Nephron progenitor cell (in vitro differentiated cells): ENCODE measurements at regions not wholly inside any gene's neighbourhood (a gene's known extent, or its start where the extent isn't known, plus 50 kb on each side); places are given as distances from the start of the nearest gene placed in this dataset.
"Not testable (repeated sequence)": the region's sequence is repeated elsewhere in the genome, so short reads cannot be mapped to it uniquely, and the experiment has no call there.

Experiments used
- DNase-seq: peaks from one replicate; pipeline ENCODE4 v3.0.0; 2021
- H3K27ac Mint-ChIP-seq: 2 replicates; pipeline ENCODE4 v1.8.0; 2021; ENCODE audit warnings: mild to moderate bottlenecking, moderate library complexity, mixed read lengths
- H3K27me3 Mint-ChIP-seq: 2 replicates; pipeline ENCODE4 v1.8.0; 2021; ENCODE audit warnings: mild to moderate bottlenecking, low read depth, mixed read lengths; ENCODE audit not compliant: poor library complexity
- H3K36me3 Mint-ChIP-seq: 2 replicates; pipeline ENCODE4 v1.8.0; 2021; ENCODE audit warnings: low read depth, mixed read lengths
- H3K4me1 Mint-ChIP-seq: 2 replicates; pipeline ENCODE4 v1.8.0; 2021; ENCODE audit warnings: mixed read lengths
- H3K4me3 Mint-ChIP-seq: 2 replicates; pipeline ENCODE4 v1.8.0; 2021; ENCODE audit warnings: mild to moderate bottlenecking, moderate library complexity, mixed read lengths
- H3K9me3 Mint-ChIP-seq: 2 replicates; pipeline ENCODE4 v1.8.0; 2021; ENCODE audit warnings: mild to moderate bottlenecking, moderate library complexity, mixed read lengths
- TF ChIP-seq, protein P1 (sequence below): fragments of 200-600 bp; sonication (generic); IDR thresholded peaks from 2 replicates; pipeline ENCODE4 v1.5.0; 2021; ENCODE audit warnings: antibody characterized with exemption

DNA sequence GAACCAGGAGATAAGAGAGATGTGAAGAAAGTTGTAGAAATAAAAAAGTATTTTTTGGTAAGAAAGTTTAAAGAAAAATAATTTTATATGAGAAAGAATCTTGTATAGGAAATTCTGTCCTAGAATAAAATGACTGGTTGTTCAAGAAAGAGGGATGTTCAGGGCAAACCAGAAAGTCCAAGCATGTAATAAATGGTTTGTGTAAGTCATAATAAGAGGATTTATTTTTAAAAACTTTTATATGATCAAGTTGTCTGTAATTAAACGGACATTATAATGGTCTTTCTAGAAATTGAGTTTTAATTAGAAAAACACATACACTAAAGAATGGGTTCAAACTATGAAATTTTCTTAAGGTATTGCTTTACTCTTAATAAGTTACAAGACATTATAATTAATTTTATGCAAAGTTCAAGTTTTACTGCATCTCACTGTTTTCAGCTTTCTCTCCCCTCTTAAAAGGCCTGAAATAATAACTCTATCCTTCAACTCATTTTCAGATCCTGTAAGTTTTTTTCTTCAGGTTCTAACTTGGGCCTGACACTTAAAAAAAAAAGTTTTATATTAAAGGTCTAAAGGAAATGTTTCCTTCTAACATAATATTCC, 56.1 kb upstream of the ZNF300 start:
- no peak overlapping the region for H3K4me3 Mint-ChIP-seq
- H3K36me3 Mint-ChIP-seq: no peaks in the 10 kb centered on the region
- TF ChIP-seq, protein P1, sequence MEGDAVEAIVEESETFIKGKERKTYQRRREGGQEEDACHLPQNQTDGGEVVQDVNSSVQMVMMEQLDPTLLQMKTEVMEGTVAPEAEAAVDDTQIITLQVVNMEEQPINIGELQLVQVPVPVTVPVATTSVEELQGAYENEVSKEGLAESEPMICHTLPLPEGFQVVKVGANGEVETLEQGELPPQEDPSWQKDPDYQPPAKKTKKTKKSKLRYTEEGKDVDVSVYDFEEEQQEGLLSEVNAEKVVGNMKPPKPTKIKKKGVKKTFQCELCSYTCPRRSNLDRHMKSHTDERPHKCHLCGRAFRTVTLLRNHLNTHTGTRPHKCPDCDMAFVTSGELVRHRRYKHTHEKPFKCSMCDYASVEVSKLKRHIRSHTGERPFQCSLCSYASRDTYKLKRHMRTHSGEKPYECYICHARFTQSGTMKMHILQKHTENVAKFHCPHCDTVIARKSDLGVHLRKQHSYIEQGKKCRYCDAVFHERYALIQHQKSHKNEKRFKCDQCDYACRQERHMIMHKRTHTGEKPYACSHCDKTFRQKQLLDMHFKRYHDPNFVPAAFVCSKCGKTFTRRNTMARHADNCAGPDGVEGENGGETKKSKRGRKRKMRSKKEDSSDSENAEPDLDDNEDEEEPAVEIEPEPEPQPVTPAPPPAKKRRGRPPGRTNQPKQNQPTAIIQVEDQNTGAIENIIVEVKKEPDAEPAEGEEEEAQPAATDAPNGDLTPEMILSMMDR: no peak
- no peaks in the 10 kb centered on the region for H3K4me1 Mint-ChIP-seq
- H3K9me3 Mint-ChIP-seq: peaks cover 88% of the 10 kb centered on the region
- H3K27ac Mint-ChIP-seq: no peak overlapping the region
- H3K27me3 Mint-ChIP-seq: peaks cover 4% of the 10 kb centered on the region
- no peak for DNase-seq

DNA sequence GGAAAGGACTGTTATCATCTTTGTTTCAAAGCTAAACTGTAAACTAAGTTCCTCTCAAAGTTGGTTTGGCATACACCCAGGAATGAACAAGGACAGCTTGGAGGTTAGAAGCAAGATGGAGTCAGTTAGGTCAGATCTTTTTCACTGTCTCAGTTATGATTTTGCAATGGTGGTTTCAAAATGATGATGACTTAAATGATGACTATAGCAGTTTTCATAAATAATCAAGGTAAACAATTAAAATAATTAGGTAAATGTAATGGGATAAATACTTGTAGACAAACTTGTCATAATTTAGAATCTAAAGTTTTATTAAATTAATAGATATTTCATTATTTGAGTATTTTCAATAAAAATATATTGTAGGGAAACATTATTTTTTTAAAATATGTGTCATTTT, 55.5 kb upstream of the ZNF300 start:
- peaks cover 88% of the 10 kb centered on the region for H3K9me3 Mint-ChIP-seq
- DNase-seq, H3K4me1 Mint-ChIP-seq, H3K36me3 Mint-ChIP-seq, H3K4me3 Mint-ChIP-seq, H3K27ac Mint-ChIP-seq, H3K27me3 Mint-ChIP-seq: not testable (repeated sequence)
